Subcutaneous abdominal adipose tissue (tissue), 5 donors: ENCODE measurements at regions not wholly inside any gene's neighbourhood (a gene's known extent, or its start where the extent isn't known, plus 50 kb on each side); places are given as distances from the start of the nearest gene placed in this dataset.

ENCODE experiments used
- H3K27ac ChIP-seq: one replicate; pipeline ENCODE4 v1.7.0; 2013; ENCODE audit warnings: low read depth, mild to moderate bottlenecking, inconsistent platforms, low read length, moderate library complexity
- H3K27me3 ChIP-seq, 5 donors: one replicate each; pipeline ENCODE4 v1.7.0; 2013; ENCODE audit warnings: low read length in 5 of 5, inconsistent platforms in 1 of 5; ENCODE audit not compliant: control insufficient read depth in 5 of 5, insufficient read depth in 4 of 5
- H3K36me3 ChIP-seq, 5 donors: one replicate each; pipeline ENCODE4 v1.7.0; 2013; ENCODE audit warnings: low read length in 5 of 5; ENCODE audit not compliant: control insufficient read depth in 5 of 5, insufficient read depth in 5 of 5
- H3K4me1 ChIP-seq, 5 donors: one replicate each; pipeline ENCODE4 v1.7.0; 2013; ENCODE audit warnings: low read length in 5 of 5, mild to moderate bottlenecking in 3 of 5, moderate library complexity in 1 of 5; ENCODE audit not compliant: control insufficient read depth in 5 of 5, insufficient read depth in 5 of 5
- H3K4me3 ChIP-seq, 5 donors: one replicate each; pipeline ENCODE4 v1.7.0; 2013; ENCODE audit warnings: low read length in 5 of 5, low read depth in 1 of 5
- H3K9ac ChIP-seq, 5 donors: one replicate each; pipeline ENCODE4 v1.7.0; 2013; ENCODE audit warnings: low read length in 5 of 5, mild to moderate bottlenecking in 4 of 5, moderate library complexity in 3 of 5
- H3K9me3 ChIP-seq, 5 donors: one replicate each; pipeline ENCODE4 v1.7.0; 2013; ENCODE audit warnings: low read length in 5 of 5; ENCODE audit not compliant: control insufficient read depth in 5 of 5
- donor health status: healthy.
- donor health status: healthy.
- donor health status: healthy.
- donor health status: healthy.
- donor health status: healthy.

- no peaks in the 10 kb centered on the region for H3K36me3 ChIP-seq
- no peaks in the 10 kb centered on the region for H3K9me3 ChIP-seq
- peaks cover 0 to 9% (median 6%) of the 10 kb centered on the region in 5 donors for H3K4me1 ChIP-seq
- H3K4me3 ChIP-seq: no peak overlapping the region
- H3K9ac ChIP-seq: no peak overlapping the region
- no peak overlapping the region for H3K27ac ChIP-seq
- peaks cover 0 to 6% (median 3%) of the 10 kb centered on the region in 5 donors for H3K27me3 ChIP-seq
These were observed 130.8 kb upstream of the TBL1X start for GRCh38 chrX:9333873-9334560.

GRCh38 chrX:9335251-9335650 is 129.6 kb upstream of the TBL1X start:
- H3K4me1 ChIP-seq: peaks cover 2 to 16% (median 7%) of the 10 kb centered on the region in 5 donors
- H3K9me3 ChIP-seq: no peaks in the 10 kb centered on the region
- no peak overlapping the region for H3K27ac ChIP-seq
- no peak overlapping the region for H3K4me3 ChIP-seq
- H3K27me3 ChIP-seq: peaks cover 0 to 6% (median 2%) of the 10 kb centered on the region in 5 donors
- H3K36me3 ChIP-seq: no peaks in the 10 kb centered on the region
- H3K9ac ChIP-seq: no peak overlapping the region

- Histone ChIP-seq H3K27ac (no peak overlapping the region), H3K36me3 (no peaks in the 10 kb centered on the region), H3K4me1 (peaks cover 6 to 28% (median 19%) of the 10 kb centered on the region in 5 donors), H3K9me3 (no peaks in the 10 kb centered on the region), H3K9ac (no peak overlapping the region), H3K4me3 (no peak overlapping the region), H3K27me3 (peaks cover 0 to 7% (median 2%) of the 10 kb centered on the region in 5 donors)
These were observed 128.4 kb upstream of the TBL1X start for GRCh38 chrX:9336456-9336855.

- no peak overlapping the region for H3K27ac ChIP-seq
- H3K27me3 ChIP-seq: peaks cover 0 to 4% (median 0%) of the 10 kb centered on the region in 5 donors
These were observed 127.8 kb upstream of the TBL1X start for GRCh38 chrX:9337046-9337445.

GRCh38 chrX:9338986-9339385 is 125.9 kb upstream of the TBL1X start:
- Histone ChIP-seq H3K4me1 (peaks cover 6 to 37% (median 31%) of the 10 kb centered on the region in 5 donors), H3K4me3 (no peak overlapping the region), H3K27me3 (peaks cover 0 to 7% (median 2%) of the 10 kb centered on the region in 5 donors), H3K9ac (no peak overlapping the region), H3K36me3 (no peaks in the 10 kb centered on the region), H3K9me3 (no peaks in the 10 kb centered on the region), H3K27ac (no peak overlapping the region)

More at GRCh38 chrX:9337046-9337445, 127.8 kb upstream of the TBL1X start:
- H3K9ac ChIP-seq: no peak overlapping the region
- H3K4me1 ChIP-seq: peaks cover 6 to 30% (median 24%) of the 10 kb centered on the region in 5 donors
- no peak overlapping the region for H3K4me3 ChIP-seq
- no peaks in the 10 kb centered on the region for H3K36me3 ChIP-seq
- no peaks in the 10 kb centered on the region for H3K9me3 ChIP-seq

- no peak overlapping the region for H3K4me3 ChIP-seq
- no peak overlapping the region for H3K9ac ChIP-seq
- H3K27me3 ChIP-seq: peaks cover 0 to 7% (median 2%) of the 10 kb centered on the region in 5 donors
- no peaks in the 10 kb centered on the region for H3K36me3 ChIP-seq
- H3K4me1 ChIP-seq: peaks cover 6 to 37% (median 31%) of the 10 kb centered on the region in 5 donors
- no peaks in the 10 kb centered on the region for H3K9me3 ChIP-seq
- H3K27ac ChIP-seq: peak overlapping the region; percentile 78
These were observed 125.0 kb upstream of the TBL1X start for GRCh38 chrX:9339603-9340491.

- peak overlapping the region; percentile 78 for H3K27ac ChIP-seq
- H3K4me3 ChIP-seq: peak overlapping the region; percentile 2 to 48 (median 43)
- peaks cover 6 to 37% (median 31%) of the 10 kb centered on the region in 5 donors for H3K4me1 ChIP-seq
- H3K27me3 ChIP-seq: peaks cover 0 to 7% (median 1%) of the 10 kb centered on the region in 5 donors
- no peaks in the 10 kb centered on the region for H3K36me3 ChIP-seq
- H3K9me3 ChIP-seq: no peaks in the 10 kb centered on the region
- H3K9ac ChIP-seq: peak overlapping the region in 2 of 5 donors; percentile 35 to 37
These were observed 124.1 kb upstream of the TBL1X start for GRCh38 chrX:9340598-9341290.

- Histone ChIP-seq H3K9ac (peak overlapping the region in 2 of 5 donors; percentile 25 to 37), H3K9me3 (no peaks in the 10 kb centered on the region), H3K4me1 (peaks cover 6 to 37% (median 30%) of the 10 kb centered on the region in 5 donors), H3K27me3 (peaks cover 0 to 7% (median 0%) of the 10 kb centered on the region in 5 donors), H3K27ac (peak overlapping the region; percentile 78), H3K4me3 (peak overlapping the region in 4 of 5 donors; percentile 36 to 59 (median 46)), H3K36me3 (no peaks in the 10 kb centered on the region)
These were observed 123.3 kb upstream of the TBL1X start for GRCh38 chrX:9341291-9342201.

GRCh38 chrX:9342561-9343051 is 122.3 kb upstream of the TBL1X start:
- Histone ChIP-seq H3K9me3 (no peaks in the 10 kb centered on the region), H3K4me3 (peak overlapping the region in 3 of 5 donors; percentile 13 to 50 (median 49)), H3K36me3 (no peaks in the 10 kb centered on the region), H3K4me1 (peaks cover 4 to 30% (median 28%) of the 10 kb centered on the region in 5 donors), H3K9ac (no peak overlapping the region), H3K27me3 (peaks cover 0 to 7% (median 0%) of the 10 kb centered on the region in 5 donors), H3K27ac (no peak overlapping the region)
